Hematopoietic multipotent progenitor cell treated with erythropoietin and hydrocortisone succinate and interleukin-3 and kit ligand, for 15 days (in vitro differentiated cells): ENCODE measurements at regions not wholly inside any gene's neighbourhood (a gene's known extent, or its start where the extent isn't known, plus 50 kb on each side); places are given as distances from the start of the nearest gene placed in this dataset.
"Not testable (repeated sequence)": the region's sequence is repeated elsewhere in the genome, so short reads cannot be mapped to it uniquely, and the experiment has no call there.

Experiments
- DNase-seq: peaks from one replicate; pipeline ENCODE4 v3.0.0-alpha.2; 2015; ENCODE audit warnings: low spot score

DNA sequence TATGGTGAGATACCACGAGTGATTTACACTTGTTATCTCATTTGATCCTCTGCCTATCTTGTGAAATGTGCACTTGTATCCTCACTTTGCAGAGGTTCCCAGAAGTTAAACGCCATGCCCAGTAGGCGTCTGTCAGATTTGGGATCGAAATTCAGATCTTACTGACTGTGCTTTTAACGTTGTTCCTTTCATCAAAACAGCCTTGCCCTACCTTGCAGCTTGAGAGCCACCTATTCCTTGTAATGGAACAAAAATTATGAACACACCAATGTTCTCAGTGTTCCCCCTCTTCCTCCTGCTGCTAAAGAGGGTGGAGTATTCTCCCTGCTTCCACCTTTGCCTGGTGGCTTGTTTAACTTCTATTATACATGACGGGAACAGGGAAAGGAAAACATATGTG, 257.0 kb downstream of the MSX2 start:
- no peak for DNase-seq

GRCh38 chr5:174980952-174981351, 256.6 kb downstream of the MSX2 start:
- DNase-seq = no peak

DNA sequence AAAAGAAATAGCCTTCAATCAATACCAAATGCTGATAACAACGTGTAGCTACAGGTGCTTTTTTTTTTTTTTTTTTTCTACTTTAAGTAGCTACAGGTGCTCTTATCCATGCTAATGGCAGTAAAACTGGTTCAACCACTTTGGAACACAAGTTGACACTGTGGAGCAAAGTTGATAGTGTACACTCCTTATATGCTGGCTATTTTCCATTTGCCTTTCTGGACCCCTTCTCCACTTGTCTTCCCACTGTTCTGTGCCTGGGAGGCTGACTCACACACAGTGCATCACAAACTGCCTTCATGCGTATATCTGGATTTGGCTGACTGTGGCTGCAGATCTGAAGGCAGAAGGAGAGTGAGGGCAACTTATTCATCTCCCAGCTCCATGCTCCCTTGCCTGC, 247.9 kb downstream of the MSX2 start:
- DNase-seq = no peak

- no peak for DNase-seq
These were observed 246.8 kb downstream of the MSX2 start for GRCh38 chr5:174971210-174971609.

- no peak for DNase-seq
These were observed 246.1 kb downstream of the MSX2 start for GRCh38 chr5:174970502-174970901.

DNA sequence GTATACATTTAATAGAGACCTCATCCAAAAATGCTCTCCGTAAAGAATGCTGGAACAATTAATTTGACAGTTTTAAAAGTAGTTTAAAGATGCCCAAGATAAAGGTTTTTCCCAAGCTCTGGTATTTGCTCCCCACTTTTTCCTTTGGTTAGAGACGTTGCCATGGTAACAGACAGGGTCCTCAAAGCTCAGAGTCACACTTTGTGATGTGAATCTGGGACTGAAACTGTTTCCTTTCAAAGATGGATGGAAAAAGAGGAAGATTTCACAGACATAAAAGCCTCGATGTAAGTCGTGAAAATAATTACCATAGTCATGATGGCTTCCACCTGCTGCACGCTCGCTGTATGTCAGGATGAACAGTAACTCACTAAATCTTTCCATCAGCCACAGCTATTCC, 229.5 kb downstream of the MSX2 start:
- no peak for DNase-seq

DNA sequence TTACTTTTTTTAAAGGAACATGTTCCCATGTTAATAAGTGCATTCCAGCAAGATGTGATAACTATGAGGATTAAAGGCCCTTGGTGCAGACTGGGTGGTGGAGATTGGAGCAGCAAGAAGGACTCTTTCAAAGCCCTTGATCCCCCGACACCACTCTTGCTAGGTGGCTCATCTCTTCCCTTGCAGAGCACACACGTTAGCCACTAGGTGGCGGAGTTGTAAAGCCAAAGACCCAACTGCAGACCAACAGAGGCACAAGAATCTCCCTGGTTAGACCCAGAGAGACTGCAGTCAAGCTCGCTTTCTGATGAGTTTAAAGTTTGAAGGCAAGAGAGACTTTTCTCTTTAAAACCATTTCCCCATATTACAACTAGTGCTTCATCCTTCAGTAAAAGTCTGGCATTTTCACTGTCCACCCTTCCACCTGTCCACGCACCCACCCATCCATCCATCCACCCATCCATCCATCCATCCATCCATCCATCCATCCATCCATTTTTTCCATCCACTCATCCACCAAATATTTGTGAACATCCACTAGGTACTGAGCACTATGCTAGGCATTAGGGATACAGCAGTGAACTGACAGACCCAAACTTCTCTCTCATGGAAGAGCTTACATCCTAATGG, 226.9 kb downstream of the MSX2 start:
- DNase-seq = peak; percentile 42

GRCh38 chr5:174947548-174947947, 223.2 kb downstream of the MSX2 start:
- DNase-seq = no peak

DNA sequence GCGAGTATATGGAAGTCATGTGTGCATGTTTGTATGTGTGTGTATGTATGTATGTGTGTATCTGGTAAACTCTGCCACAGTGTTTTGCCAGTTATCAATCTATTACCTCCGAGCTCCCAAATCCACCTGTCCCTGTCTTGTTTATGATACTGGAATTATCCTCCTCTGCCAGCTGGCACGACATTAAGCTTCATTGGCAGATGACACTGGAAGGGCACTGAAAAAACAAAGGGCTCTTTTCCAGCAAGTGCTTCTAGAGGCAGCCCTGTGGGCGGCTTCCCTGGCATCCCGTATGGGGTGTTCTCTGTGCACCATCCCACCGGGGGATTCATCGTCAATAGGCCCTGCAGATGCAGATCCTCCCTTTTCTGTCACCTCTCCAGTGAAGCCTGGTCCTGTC, 221.5 kb downstream of the MSX2 start:
- no peak for DNase-seq

- no peak for DNase-seq
These were observed 219.4 kb downstream of the MSX2 start for GRCh38 chr5:174943785-174944184.

DNA sequence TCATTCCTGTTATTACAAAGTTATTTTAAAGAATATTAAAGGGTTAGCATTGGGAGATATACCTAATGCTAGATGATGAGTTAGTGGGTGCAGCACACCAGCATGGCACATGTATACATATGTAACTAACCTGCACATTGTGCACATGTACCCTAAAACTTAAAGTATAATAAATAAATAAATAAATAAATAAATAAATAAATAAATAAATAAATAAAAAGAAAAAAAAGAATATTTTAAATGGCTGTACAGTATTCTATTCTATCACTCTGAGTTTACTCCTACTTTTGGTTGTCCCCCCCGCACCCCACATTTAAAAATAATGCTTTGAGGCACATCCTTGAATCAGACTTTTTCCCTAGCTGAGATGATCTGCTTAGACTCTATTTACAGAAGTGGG, 218.6 kb downstream of the MSX2 start:
- not testable (repeated sequence) for DNase-seq

DNA sequence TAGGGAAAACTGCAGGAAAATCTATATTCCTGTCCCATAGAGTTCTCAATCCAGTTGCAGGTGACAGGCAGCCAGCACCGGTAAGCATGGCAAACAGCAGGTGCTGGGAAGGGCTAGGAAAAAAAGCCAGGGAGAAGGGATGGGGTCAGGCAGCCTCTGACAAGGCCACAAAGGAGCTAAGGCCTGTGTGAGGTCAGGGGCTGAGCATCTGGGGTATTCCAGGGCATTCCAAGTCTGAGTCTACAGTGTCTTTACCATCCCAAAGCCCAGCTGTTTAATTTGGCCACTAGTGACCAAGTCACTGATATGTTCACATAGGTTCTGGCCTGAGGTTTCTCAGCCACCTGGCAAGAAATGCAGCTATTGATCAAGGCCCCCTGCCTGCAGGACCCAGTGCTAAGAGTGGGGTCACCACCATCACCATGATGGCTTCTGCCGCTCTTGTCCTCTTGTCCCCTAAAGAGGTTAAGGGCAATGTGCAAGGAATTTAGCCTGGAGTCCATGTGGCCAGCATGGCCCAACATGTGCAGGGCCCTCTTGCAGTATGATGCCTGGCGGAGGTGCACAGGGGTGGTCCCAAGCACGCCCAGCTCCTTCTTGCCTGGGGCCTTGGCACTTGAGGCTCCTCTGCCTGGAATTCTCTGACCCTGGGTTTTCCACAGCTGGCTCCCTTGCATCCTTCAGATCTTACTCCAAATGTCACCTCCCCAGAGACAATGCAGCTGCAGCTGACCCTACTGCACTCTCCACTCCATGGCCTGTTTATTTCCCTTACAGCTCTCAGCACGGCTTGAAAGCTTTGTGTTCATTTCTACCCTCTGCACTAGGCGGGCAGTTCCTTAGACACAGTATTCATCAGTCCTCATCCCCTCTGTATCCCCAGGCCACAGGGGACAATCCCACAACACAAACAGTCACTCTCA, 213.1 kb downstream of the MSX2 start:
- DNase-seq = no peak

DNA sequence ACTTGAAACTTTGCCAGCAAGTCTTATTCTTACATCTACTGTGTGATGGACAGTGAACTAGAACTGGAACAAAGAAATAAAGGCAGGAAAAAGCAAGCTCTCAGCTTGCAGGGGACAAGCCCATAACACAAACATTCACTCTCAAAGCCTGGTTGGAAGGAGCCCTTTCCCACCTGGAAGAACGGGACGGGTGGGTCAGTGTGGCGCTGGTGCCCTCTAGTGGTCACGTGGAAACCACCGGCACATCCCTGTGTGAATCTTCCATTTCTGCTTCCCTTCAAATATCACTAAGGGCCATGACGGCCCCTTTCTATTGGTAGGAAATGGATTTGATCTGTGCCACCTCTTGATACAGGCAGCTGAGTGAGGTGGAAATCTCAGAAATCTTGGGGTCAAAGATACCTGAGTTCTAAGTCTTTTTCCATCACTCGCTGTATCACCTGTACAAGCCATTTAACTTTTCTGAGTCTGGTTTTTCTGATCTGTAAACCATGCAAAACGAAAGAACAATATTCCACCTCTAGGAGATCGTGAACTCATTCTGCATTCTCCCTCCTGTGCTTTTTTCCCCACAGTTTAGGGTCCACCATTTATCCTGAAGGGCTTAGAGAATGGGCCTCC, 211.6 kb downstream of the MSX2 start:
- DNase-seq = peak; percentile 27

DNA sequence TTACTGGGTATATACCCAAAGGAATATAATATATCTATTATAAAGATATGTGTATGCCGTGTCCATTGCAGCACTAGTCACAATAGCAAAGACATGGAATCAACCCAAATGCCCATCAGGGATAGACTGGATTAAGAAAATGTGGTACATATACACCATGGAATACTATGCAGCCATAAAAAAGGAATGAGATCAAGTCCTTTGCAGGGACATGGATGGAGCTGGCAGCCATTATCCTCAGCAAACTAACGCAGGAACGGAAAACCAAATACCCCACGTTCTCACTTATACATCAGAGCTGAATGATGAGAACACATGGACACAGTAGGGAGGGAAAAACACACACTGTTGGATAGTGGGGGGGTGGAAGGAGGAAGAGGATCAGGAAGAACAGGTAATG, 206.7 kb downstream of the MSX2 start:
- DNase-seq = not testable (repeated sequence)

DNA sequence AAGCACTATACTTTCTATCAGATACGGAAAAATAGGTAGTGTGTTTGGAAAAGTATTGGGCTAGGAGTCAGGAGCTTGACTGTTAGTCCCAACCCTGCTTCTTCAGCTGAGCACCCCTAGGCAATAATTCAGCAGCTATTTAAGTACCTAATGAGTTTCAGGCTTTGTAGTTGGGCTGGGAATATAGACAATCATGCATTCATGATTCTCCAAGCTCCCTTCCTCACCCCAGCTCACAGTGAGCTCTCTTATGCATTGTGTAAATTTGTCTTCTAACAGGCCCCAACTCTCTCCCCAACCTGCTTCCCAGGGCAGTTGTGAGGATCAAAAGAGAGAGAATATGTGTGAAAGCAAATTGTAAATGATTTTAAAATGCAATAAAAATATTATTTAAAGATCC, 201.2 kb downstream of the MSX2 start:
- no peak for DNase-seq

- DNase-seq = no peak
These were observed 198.6 kb downstream of the MSX2 start for GRCh38 chr5:174922955-174923354.

GRCh38 chr5:174920906-174921550, 196.6 kb downstream of the MSX2 start:
- DNase-seq = no peak

DNA sequence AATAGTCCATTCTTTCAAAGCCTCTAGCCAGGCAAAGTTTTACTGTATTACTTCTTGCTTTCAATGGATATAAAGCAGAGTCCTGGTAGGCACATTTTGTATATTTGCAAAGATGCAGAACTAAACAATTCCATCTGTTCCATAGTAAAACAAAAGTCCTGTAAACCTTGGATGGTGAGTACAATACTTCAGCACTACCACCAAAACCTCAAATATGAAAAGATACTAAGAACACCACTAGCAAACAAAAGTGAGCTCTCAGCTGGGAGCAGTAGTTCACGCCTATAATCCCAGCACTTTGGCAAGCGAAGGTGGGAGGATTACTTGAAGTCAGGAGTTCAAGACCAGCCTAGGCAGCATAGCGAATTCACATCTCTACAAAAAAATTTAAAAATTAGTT, 195.0 kb downstream of the MSX2 start:
- no peak for DNase-seq

- DNase-seq = no peak
These were observed 194.3 kb downstream of the MSX2 start for GRCh38 chr5:174918655-174919054.

GRCh38 chr5:174917976-174918554, 193.7 kb downstream of the MSX2 start:
- DNase-seq = no peak

GRCh38 chr5:174917435-174917834, 193.1 kb downstream of the MSX2 start:
- not testable (repeated sequence) for DNase-seq

- not testable (repeated sequence) for DNase-seq
These were observed 192.5 kb downstream of the MSX2 start for GRCh38 chr5:174916924-174917323.
